Adrenal gland (tissue), 5 donors: ENCODE measurements at regions not wholly inside any gene's neighbourhood (a gene's known extent, or its start where the extent isn't known, plus 50 kb on each side); places are given as distances from the start of the nearest gene placed in this dataset.

Experiments
- CTCF ChIP-seq, 6 experiments: fragments of 450-650 bp in 4 of 6; fragments of 200-600 bp in 2 of 6; sonication (generic) in 1 of 6; IDR thresholded peaks; 1 replicate in 5 of 6; 2 replicates in 1 of 6; pipeline versions ENCODE4 v1.5.1 to v1.8.0; 2016 to 2021; ENCODE audit warnings: antibody characterized with exemption in 6 of 6, mild to moderate bottlenecking in 2 of 6, moderate library complexity in 1 of 6
- POLR2A ChIP-seq, 2 donors: fragments of 450-650 bp; IDR thresholded peaks; one replicate each; pipeline ENCODE4 v1.6.1; 2017; ENCODE audit warnings: antibody characterized with exemption in 2 of 2, mild to moderate bottlenecking in 2 of 2, moderate library complexity in 1 of 2
- donor health status: DM: no; HTN: no; CAD: no.

- TF ChIP-seq CTCF (IDR thresholded peaks at IDR 0.05) (no peak), POLR2A (IDR thresholded peaks at IDR 0.05) (no peak)
These were observed 129.2 kb downstream of the CTTN start for GRCh38 chr11:70527429-70528045.
